ENCODE measurements at regions not wholly inside any gene's neighbourhood (a gene's known extent, or its start where the extent isn't known, plus 50 kb on each side); places are given as distances from the start of the nearest gene placed in this dataset.

DNA sequence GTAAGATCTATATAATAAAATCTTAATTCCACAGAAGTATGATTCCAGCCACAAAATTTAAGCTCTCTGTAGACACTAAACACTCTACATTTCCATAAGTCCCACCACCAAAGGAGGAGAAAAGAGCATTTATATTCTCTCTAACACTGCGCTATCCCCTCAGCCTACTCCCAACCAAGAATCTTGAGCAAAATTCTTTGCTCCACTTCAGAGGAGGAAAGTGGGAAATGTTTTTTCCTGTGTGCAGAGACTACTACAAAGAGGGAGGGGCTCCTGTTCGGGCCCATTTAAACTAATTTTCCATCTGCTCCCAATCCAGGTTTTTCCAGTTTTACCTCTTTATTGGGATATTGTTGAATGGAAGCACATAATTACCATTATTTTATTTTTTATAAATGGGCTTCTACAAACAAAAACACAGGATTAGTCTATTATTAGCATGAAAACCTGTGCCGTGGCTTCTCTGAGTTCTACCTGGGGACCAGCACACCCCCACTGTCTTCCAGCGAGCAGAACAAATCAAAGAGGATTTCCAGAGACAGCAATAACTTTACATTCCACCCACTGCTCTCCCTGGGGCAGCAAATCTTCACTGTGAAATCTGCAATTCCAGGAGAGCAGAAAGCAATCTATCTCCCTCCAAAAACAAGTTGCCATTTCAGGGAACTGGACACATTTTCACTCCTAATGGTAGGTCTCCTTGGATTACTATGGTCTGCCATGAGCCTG lies 174.0 kb downstream of the DAD1 start:
- no peaks in the 10 kb centered on the region for H3K36me3 Mint-ChIP-seq
- no peak overlapping the region for H3K27ac ChIP-seq (ENCODE audit: low read length)
- ATAC-seq (replicated peaks in 1 of 4) (no peak), DNase-seq (no peak)
- H3K36me3 ChIP-seq (ENCODE audit: control insufficient read depth in 2 of 2, extremely low read depth in 1 of 2, insufficient read depth in 1 of 2, low read length in 1 of 2): no peaks in the 10 kb centered on the region
- H3K9me3 Mint-ChIP-seq: no peaks in the 10 kb centered on the region
- no CpG with 5 or more reads among the region's 4 CpGs for WGBS (ENCODE audit: insufficient coverage)
- no peaks in the 10 kb centered on the region for H3K27me3 Mint-ChIP-seq
- H3K27ac Mint-ChIP-seq: no peak overlapping the region
- POLR2A ChIA-PET: no interaction called here
- CTCF ChIA-PET: no interaction called here
- no peaks in the 10 kb centered on the region for H3K4me1 ChIP-seq (ENCODE audit: control insufficient read depth in 1 of 2, extremely low read depth in 1 of 2, insufficient read depth in 2 of 2, low read length in 2 of 2)
- H3K4me3 ChIP-seq (ENCODE audit: control insufficient read depth in 1 of 2, extremely low read depth in 1 of 2, low read length in 1 of 2): no peak overlapping the region
- H3K4me3 Mint-ChIP-seq: no peak overlapping the region
- no peaks in the 10 kb centered on the region for H3K9me3 ChIP-seq
- H3K4me1 Mint-ChIP-seq: peaks cover 0 to 8% (median 0%) of the 10 kb centered on the region in 3 donors
- H3K27me3 ChIP-seq (replicated peaks in 1 of 2; ENCODE audit: control insufficient read depth in 2 of 2, extremely low read depth in 1 of 2, insufficient read depth in 2 of 2, low read length in 1 of 2): no peaks in the 10 kb centered on the region

DNA sequence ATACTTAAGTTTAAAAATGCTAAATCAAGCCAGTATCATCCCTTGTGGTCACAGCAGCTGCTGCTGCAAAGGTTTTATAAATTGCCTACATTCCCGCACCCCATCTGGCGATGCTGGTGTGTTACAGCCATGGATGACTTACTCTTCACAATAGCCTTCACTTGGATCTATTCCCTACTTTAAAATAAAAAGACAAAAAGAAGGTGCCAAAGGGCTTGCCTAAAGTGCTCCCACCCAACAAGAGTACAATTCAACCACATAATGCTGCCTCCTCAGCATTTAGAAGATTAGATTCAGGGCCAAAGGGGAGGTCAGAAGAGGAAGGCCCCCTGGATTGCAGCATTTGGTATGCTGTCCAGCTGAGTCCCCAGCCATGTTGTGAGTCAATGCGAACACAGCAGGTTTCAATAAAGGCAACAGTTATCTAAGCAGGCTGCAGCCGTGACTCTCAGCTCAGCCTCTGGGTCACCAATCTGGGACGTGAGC lies 176.1 kb downstream of the DAD1 start:
- ATAC-seq (replicated peaks in 1 of 4): no peak
- H3K27ac Mint-ChIP-seq: no peak overlapping the region
- no peak overlapping the region for H3K4me3 ChIP-seq (ENCODE audit: control insufficient read depth in 1 of 2, extremely low read depth in 1 of 2, low read length in 1 of 2)
- H3K27ac ChIP-seq (ENCODE audit: low read length): no peak overlapping the region
- H3K4me1 Mint-ChIP-seq: no peaks in the 10 kb centered on the region
- no peak for DNase-seq
- CTCF ChIA-PET: no interaction called here
- no peak overlapping the region for H3K4me3 Mint-ChIP-seq
- no CpG with 5 or more reads among the region's 5 CpGs for WGBS (ENCODE audit: insufficient coverage)
- H3K9me3 ChIP-seq: no peaks in the 10 kb centered on the region
- POLR2A ChIA-PET: no interaction called here
- no peaks in the 10 kb centered on the region for H3K27me3 Mint-ChIP-seq
- no peaks in the 10 kb centered on the region for H3K36me3 Mint-ChIP-seq
- H3K4me1 ChIP-seq (ENCODE audit: control insufficient read depth in 1 of 2, extremely low read depth in 1 of 2, insufficient read depth in 2 of 2, low read length in 2 of 2): no peaks in the 10 kb centered on the region
- H3K9me3 Mint-ChIP-seq: no peaks in the 10 kb centered on the region
- H3K36me3 ChIP-seq (ENCODE audit: control insufficient read depth in 2 of 2, extremely low read depth in 1 of 2, insufficient read depth in 1 of 2, low read length in 1 of 2): no peaks in the 10 kb centered on the region
- H3K27me3 ChIP-seq (replicated peaks in 1 of 2; ENCODE audit: control insufficient read depth in 2 of 2, extremely low read depth in 1 of 2, insufficient read depth in 2 of 2, low read length in 1 of 2): no peaks in the 10 kb centered on the region

DNA sequence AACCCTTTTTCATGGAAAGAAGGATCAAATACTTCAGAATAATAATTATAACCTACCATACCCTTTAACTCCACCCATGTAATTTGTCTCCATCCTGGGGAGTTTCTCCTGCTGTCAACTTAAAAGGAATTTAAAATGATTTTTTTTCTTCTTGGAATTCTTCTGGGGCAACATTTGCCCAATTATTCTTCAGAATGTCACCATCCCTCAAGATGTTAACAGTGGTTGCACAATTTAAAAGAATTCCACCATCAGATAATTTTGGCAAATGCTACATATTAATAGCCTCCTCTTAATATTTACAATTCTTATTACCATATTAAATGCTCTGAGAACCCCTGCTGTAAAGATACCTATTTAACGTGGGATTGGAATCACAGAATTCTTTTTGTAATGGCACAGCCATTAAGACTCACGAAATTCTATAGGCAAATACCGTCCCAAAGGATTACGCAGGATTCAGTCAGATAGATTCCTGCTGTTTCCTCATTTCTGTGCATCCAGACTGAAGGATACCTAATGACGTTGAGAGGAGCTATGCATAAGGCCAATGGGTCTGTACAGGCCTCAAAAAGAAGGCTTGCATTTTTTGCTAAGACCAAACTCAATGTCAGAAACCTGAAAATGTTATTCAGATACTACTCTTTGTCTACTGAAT lies 177.5 kb downstream of the DAD1 start:
- ChIA-PET CTCF (no interaction called here), POLR2A (no interaction called here)
- no peaks in the 10 kb centered on the region for H3K9me3 Mint-ChIP-seq
- DNase-seq (no peak), ATAC-seq (replicated peaks in 1 of 4) (no peak)
- no peak overlapping the region for H3K27ac Mint-ChIP-seq
- Histone ChIP-seq H3K36me3 (ENCODE audit: control insufficient read depth in 2 of 2, extremely low read depth in 1 of 2, insufficient read depth in 1 of 2, low read length in 1 of 2) (no peaks in the 10 kb centered on the region), H3K9me3 (no peaks in the 10 kb centered on the region), H3K27ac (ENCODE audit: low read length) (no peak overlapping the region), H3K27me3 (replicated peaks in 1 of 2; ENCODE audit: control insufficient read depth in 2 of 2, extremely low read depth in 1 of 2, insufficient read depth in 2 of 2, low read length in 1 of 2) (no peaks in the 10 kb centered on the region), H3K4me3 (ENCODE audit: control insufficient read depth in 1 of 2, extremely low read depth in 1 of 2, low read length in 1 of 2) (no peak overlapping the region), H3K4me1 (ENCODE audit: control insufficient read depth in 1 of 2, extremely low read depth in 1 of 2, insufficient read depth in 2 of 2, low read length in 2 of 2) (no peaks in the 10 kb centered on the region)
- WGBS (ENCODE audit: insufficient coverage): no CpG with 5 or more reads among the region's 5 CpGs
- H3K36me3 Mint-ChIP-seq: no peaks in the 10 kb centered on the region
- no peak overlapping the region for H3K4me3 Mint-ChIP-seq
- no peaks in the 10 kb centered on the region for H3K27me3 Mint-ChIP-seq
- no peaks in the 10 kb centered on the region for H3K4me1 Mint-ChIP-seq

DNA sequence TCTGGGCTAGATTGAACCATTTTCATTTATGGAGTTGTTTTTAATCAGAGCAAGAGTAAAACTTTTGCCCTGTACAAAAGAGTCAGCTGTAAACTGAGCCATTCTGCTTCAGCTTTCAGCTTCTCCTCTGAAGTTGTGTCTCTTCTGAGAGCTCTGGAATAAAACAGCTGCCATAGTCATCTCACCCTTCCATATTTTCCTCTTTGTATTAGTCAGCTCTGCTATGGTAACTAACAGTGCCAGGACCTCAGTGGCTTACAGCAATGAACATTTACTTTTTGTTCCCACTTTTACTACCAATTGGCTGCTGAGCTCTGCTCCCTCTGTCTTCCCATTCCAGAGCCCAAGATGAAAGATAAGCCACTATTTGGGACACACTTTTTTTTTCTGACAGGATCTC lies 178.5 kb downstream of the DAD1 start:
- Mint-ChIP-seq H3K9me3 (no peaks in the 10 kb centered on the region), H3K27ac (no peak overlapping the region), H3K4me3 (no peak overlapping the region), H3K4me1 (no peaks in the 10 kb centered on the region), H3K27me3 (no peaks in the 10 kb centered on the region), H3K36me3 (no peaks in the 10 kb centered on the region)
- no peaks in the 10 kb centered on the region for H3K9me3 ChIP-seq
- CTCF ChIA-PET: no interaction called here
- no peaks in the 10 kb centered on the region for H3K4me1 ChIP-seq (ENCODE audit: control insufficient read depth in 1 of 2, extremely low read depth in 1 of 2, insufficient read depth in 2 of 2, low read length in 2 of 2)
- POLR2A ChIA-PET: no interaction called here
- ATAC-seq (replicated peaks in 1 of 4) (no peak), DNase-seq (no peak)
- no peaks in the 10 kb centered on the region for H3K27me3 ChIP-seq (replicated peaks in 1 of 2; ENCODE audit: control insufficient read depth in 2 of 2, extremely low read depth in 1 of 2, insufficient read depth in 2 of 2, low read length in 1 of 2)
- no peaks in the 10 kb centered on the region for H3K36me3 ChIP-seq (ENCODE audit: control insufficient read depth in 2 of 2, extremely low read depth in 1 of 2, insufficient read depth in 1 of 2, low read length in 1 of 2)
- no peak overlapping the region for H3K4me3 ChIP-seq (ENCODE audit: control insufficient read depth in 1 of 2, extremely low read depth in 1 of 2, low read length in 1 of 2)
- no peak overlapping the region for H3K27ac ChIP-seq (ENCODE audit: low read length)

DNA sequence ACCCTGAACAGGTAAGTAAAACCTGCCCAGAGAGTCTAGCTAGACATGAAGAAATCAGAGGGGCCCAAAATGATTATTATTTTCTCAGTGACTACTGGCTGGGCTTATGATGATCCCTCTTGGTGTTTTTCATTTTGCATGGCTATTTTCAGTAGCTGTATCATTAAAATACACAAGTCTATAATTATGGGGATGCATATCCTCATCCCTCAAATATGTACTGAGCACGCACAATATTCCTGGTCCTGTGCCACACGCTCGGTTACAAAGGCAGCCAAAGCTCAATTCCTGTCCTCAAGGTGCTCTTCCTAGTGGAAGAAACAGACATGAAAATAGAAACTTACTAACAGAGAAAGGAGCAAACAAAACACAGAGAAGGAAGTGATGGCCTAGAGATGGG lies 180.0 kb downstream of the DAD1 start:
- no peak for DNase-seq
- no peaks in the 10 kb centered on the region for H3K36me3 Mint-ChIP-seq
- H3K4me3 Mint-ChIP-seq: no peak overlapping the region
- H3K9me3 Mint-ChIP-seq: no peaks in the 10 kb centered on the region
- no peaks in the 10 kb centered on the region for H3K27me3 ChIP-seq (replicated peaks in 1 of 2; ENCODE audit: control insufficient read depth in 2 of 2, extremely low read depth in 1 of 2, insufficient read depth in 2 of 2, low read length in 1 of 2)
- H3K27ac ChIP-seq (ENCODE audit: low read length): no peak overlapping the region
- ChIA-PET CTCF (no interaction called here), POLR2A (no interaction called here)
- ATAC-seq (replicated peaks in 1 of 4): no peak
- H3K27ac Mint-ChIP-seq: no peak overlapping the region
- no peaks in the 10 kb centered on the region for H3K4me1 ChIP-seq (ENCODE audit: control insufficient read depth in 1 of 2, extremely low read depth in 1 of 2, insufficient read depth in 2 of 2, low read length in 2 of 2)
- no peaks in the 10 kb centered on the region for H3K4me1 Mint-ChIP-seq
- no peaks in the 10 kb centered on the region for H3K9me3 ChIP-seq
- no peaks in the 10 kb centered on the region for H3K27me3 Mint-ChIP-seq
- H3K36me3 ChIP-seq (ENCODE audit: control insufficient read depth in 2 of 2, extremely low read depth in 1 of 2, insufficient read depth in 1 of 2, low read length in 1 of 2): no peaks in the 10 kb centered on the region
- H3K4me3 ChIP-seq (ENCODE audit: control insufficient read depth in 1 of 2, extremely low read depth in 1 of 2, low read length in 1 of 2): no peak overlapping the region
- no CpG with 5 or more reads among the region's 3 CpGs for WGBS (ENCODE audit: insufficient coverage)

DNA sequence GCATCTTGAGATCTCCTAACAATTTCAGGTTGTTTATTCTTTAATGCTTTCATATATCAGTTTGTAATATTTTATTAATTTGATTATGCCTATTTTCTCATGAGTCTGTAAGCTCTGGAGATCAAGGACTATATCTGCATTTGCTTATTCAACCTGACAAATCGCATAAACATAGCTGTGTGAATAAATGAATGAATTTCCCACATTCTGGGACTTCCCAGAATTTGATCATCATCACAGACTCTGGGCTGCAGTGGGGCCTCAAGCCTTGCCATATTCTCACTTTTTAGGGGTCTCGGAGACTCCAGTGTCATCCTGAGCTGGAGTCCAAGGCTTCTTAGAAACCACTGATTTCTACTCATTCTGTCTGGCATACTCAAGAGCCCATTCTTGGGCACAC lies 180.5 kb downstream of the DAD1 start:
- no peaks in the 10 kb centered on the region for H3K9me3 Mint-ChIP-seq
- no peaks in the 10 kb centered on the region for H3K36me3 Mint-ChIP-seq
- Histone ChIP-seq H3K36me3 (ENCODE audit: control insufficient read depth in 2 of 2, extremely low read depth in 1 of 2, insufficient read depth in 1 of 2, low read length in 1 of 2) (no peaks in the 10 kb centered on the region), H3K27me3 (replicated peaks in 1 of 2; ENCODE audit: control insufficient read depth in 2 of 2, extremely low read depth in 1 of 2, insufficient read depth in 2 of 2, low read length in 1 of 2) (no peaks in the 10 kb centered on the region), H3K4me1 (ENCODE audit: control insufficient read depth in 1 of 2, extremely low read depth in 1 of 2, insufficient read depth in 2 of 2, low read length in 2 of 2) (no peaks in the 10 kb centered on the region), H3K9me3 (no peaks in the 10 kb centered on the region), H3K4me3 (ENCODE audit: control insufficient read depth in 1 of 2, extremely low read depth in 1 of 2, low read length in 1 of 2) (no peak overlapping the region), H3K27ac (ENCODE audit: low read length) (no peak overlapping the region)
- WGBS (ENCODE audit: insufficient coverage): no CpG with 5 or more reads among the region's 2 CpGs
- no peak overlapping the region for H3K4me3 Mint-ChIP-seq
- DNase-seq (no peak), ATAC-seq (replicated peaks in 1 of 4) (no peak)
- no peaks in the 10 kb centered on the region for H3K4me1 Mint-ChIP-seq
- no peak overlapping the region for H3K27ac Mint-ChIP-seq
- CTCF ChIA-PET: no interaction called here
- POLR2A ChIA-PET: no interaction called here
- H3K27me3 Mint-ChIP-seq: no peaks in the 10 kb centered on the region

DNA sequence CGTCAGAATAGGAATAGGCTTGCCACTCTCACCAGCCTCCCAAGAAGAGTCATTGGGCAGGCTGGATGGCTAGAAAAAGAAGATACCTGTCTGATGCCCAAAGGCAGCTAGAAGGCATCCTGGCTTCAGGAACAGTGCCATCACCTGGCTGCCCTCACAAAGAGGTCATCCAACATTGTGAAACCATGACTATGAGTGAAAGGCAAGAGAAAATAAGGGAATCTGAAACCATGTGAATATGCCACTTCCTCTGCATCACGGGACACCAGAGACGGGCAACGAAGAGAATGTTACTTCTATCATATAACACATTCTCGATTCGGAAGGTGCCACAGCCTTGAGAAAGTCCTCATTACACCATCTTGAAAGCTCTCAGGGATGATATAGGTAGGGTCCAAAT lies 182.0 kb downstream of the DAD1 start:
- H3K4me3 Mint-ChIP-seq: no peak overlapping the region
- ChIA-PET CTCF (no interaction called here), POLR2A (no interaction called here)
- no CpG with 5 or more reads among the region's 6 CpGs for WGBS (ENCODE audit: insufficient coverage)
- Histone ChIP-seq H3K4me3 (ENCODE audit: control insufficient read depth in 1 of 2, extremely low read depth in 1 of 2, low read length in 1 of 2) (no peak overlapping the region), H3K27ac (ENCODE audit: low read length) (no peak overlapping the region), H3K9me3 (no peaks in the 10 kb centered on the region), H3K36me3 (ENCODE audit: control insufficient read depth in 2 of 2, extremely low read depth in 1 of 2, insufficient read depth in 1 of 2, low read length in 1 of 2) (no peaks in the 10 kb centered on the region), H3K4me1 (ENCODE audit: control insufficient read depth in 1 of 2, extremely low read depth in 1 of 2, insufficient read depth in 2 of 2, low read length in 2 of 2) (no peaks in the 10 kb centered on the region), H3K27me3 (replicated peaks in 1 of 2; ENCODE audit: control insufficient read depth in 2 of 2, extremely low read depth in 1 of 2, insufficient read depth in 2 of 2, low read length in 1 of 2) (no peaks in the 10 kb centered on the region)
- ATAC-seq (replicated peaks in 1 of 4): no peak
- no peak for DNase-seq
- no peaks in the 10 kb centered on the region for H3K27me3 Mint-ChIP-seq
- H3K9me3 Mint-ChIP-seq: no peaks in the 10 kb centered on the region
- no peaks in the 10 kb centered on the region for H3K36me3 Mint-ChIP-seq
- H3K4me1 Mint-ChIP-seq: no peaks in the 10 kb centered on the region
- H3K27ac Mint-ChIP-seq: no peak overlapping the region

All from T-cell (primary cell).